ENCODE measurements at regions not wholly inside any gene's neighbourhood (a gene's known extent, or its start where the extent isn't known, plus 50 kb on each side); places are given as distances from the start of the nearest gene placed in this dataset.

- peaks cover 0 to 2% (median 0%) of the 10 kb centered on the region in 3 donors for H3K36me3 Mint-ChIP-seq
- DNase-seq: no peak
- H3K27me3 Mint-ChIP-seq (ENCODE audit: low read depth in 3 of 3): peaks cover 20 to 36% (median 27%) of the 10 kb centered on the region in 3 donors
- peak overlapping the region in 1 of 6 donors; percentile 32 for H3K27ac Mint-ChIP-seq
- H3K9me3 Mint-ChIP-seq: no peaks in the 10 kb centered on the region
- peaks cover 23 to 30% of the 10 kb centered on the region in 2 donors for H3K4me1 Mint-ChIP-seq
- H3K4me3 Mint-ChIP-seq: no peak overlapping the region
Observed at GRCh38 chr15:39430389-39430788, 150.5 kb upstream of the THBS1 start.

- no peaks in the 10 kb centered on the region for H3K9me3 Mint-ChIP-seq
- DNase-seq: no peak
- peaks cover 18 to 36% (median 27%) of the 10 kb centered on the region in 3 donors for H3K27me3 Mint-ChIP-seq (ENCODE audit: low read depth in 3 of 3)
- no peak overlapping the region for H3K27ac Mint-ChIP-seq
- H3K36me3 Mint-ChIP-seq: peaks cover 0 to 2% (median 0%) of the 10 kb centered on the region in 3 donors
- H3K4me1 Mint-ChIP-seq: peaks cover 21 to 28% of the 10 kb centered on the region in 2 donors
- H3K4me3 Mint-ChIP-seq: no peak overlapping the region
Observed at GRCh38 chr15:39431376-39431775, 149.5 kb upstream of the THBS1 start.

GRCh38 chr15:39432026-39432425, 148.9 kb upstream of the THBS1 start:
- Mint-ChIP-seq H3K4me3 (no peak overlapping the region), H3K27ac (no peak overlapping the region), H3K4me1 (peaks cover 15 to 21% of the 10 kb centered on the region in 2 donors), H3K36me3 (peaks cover 0 to 2% (median 0%) of the 10 kb centered on the region in 3 donors), H3K27me3 (ENCODE audit: low read depth in 3 of 3) (peaks cover 13 to 34% (median 23%) of the 10 kb centered on the region in 3 donors), H3K9me3 (no peaks in the 10 kb centered on the region)
- no peak for DNase-seq

GRCh38 chr15:39432912-39433348, 147.9 kb upstream of the THBS1 start:
- Mint-ChIP-seq H3K36me3 (peaks cover 0 to 2% (median 0%) of the 10 kb centered on the region in 3 donors), H3K4me3 (no peak overlapping the region), H3K9me3 (no peaks in the 10 kb centered on the region), H3K27me3 (ENCODE audit: low read depth in 3 of 3) (peaks cover 8 to 37% (median 15%) of the 10 kb centered on the region in 3 donors), H3K27ac (no peak overlapping the region), H3K4me1 (peaks cover 6 to 12% of the 10 kb centered on the region in 2 donors)
- DNase-seq: no peak

GRCh38 chr15:39433376-39433775, 147.5 kb upstream of the THBS1 start:
- H3K4me1 Mint-ChIP-seq: peaks cover 1 to 8% of the 10 kb centered on the region in 2 donors
- no peak overlapping the region for H3K27ac Mint-ChIP-seq
- no peaks in the 10 kb centered on the region for H3K9me3 Mint-ChIP-seq
- H3K27me3 Mint-ChIP-seq (ENCODE audit: low read depth in 3 of 3): peaks cover 7 to 35% (median 13%) of the 10 kb centered on the region in 3 donors
- no peak overlapping the region for H3K4me3 Mint-ChIP-seq
- no peak for DNase-seq
- H3K36me3 Mint-ChIP-seq: peaks cover 0 to 2% (median 0%) of the 10 kb centered on the region in 3 donors

- Mint-ChIP-seq H3K4me1 (no peaks in the 10 kb centered on the region), H3K27ac (no peak overlapping the region), H3K27me3 (ENCODE audit: low read depth in 3 of 3) (peaks cover 6 to 32% (median 16%) of the 10 kb centered on the region in 3 donors), H3K36me3 (peaks cover 0 to 2% (median 0%) of the 10 kb centered on the region in 3 donors), H3K4me3 (no peak overlapping the region), H3K9me3 (no peaks in the 10 kb centered on the region)
- DNase-seq: no peak
Observed at GRCh38 chr15:39434163-39434562, 146.7 kb upstream of the THBS1 start.

GRCh38 chr15:39434751-39435238, 146.1 kb upstream of the THBS1 start:
- Mint-ChIP-seq H3K27me3 (ENCODE audit: low read depth in 3 of 3) (peaks cover 7 to 36% (median 18%) of the 10 kb centered on the region in 3 donors), H3K4me1 (no peaks in the 10 kb centered on the region), H3K4me3 (no peak overlapping the region), H3K27ac (no peak overlapping the region), H3K9me3 (no peaks in the 10 kb centered on the region), H3K36me3 (peaks cover 0 to 2% (median 0%) of the 10 kb centered on the region in 3 donors)
- DNase-seq: no peak

GRCh38 chr15:39435244-39435643, 145.6 kb upstream of the THBS1 start:
- peaks cover 7 to 31% (median 18%) of the 10 kb centered on the region in 3 donors for H3K27me3 Mint-ChIP-seq (ENCODE audit: low read depth in 3 of 3)
- no peak overlapping the region for H3K4me3 Mint-ChIP-seq
- H3K27ac Mint-ChIP-seq: no peak overlapping the region
- peaks cover 0 to 2% (median 0%) of the 10 kb centered on the region in 3 donors for H3K36me3 Mint-ChIP-seq
- DNase-seq: no peak
- H3K4me1 Mint-ChIP-seq: no peaks in the 10 kb centered on the region
- H3K9me3 Mint-ChIP-seq: no peaks in the 10 kb centered on the region

- no peak for DNase-seq
- H3K27ac Mint-ChIP-seq: no peak overlapping the region
- peaks cover 6 to 23% (median 10%) of the 10 kb centered on the region in 3 donors for H3K27me3 Mint-ChIP-seq (ENCODE audit: low read depth in 3 of 3)
- no peaks in the 10 kb centered on the region for H3K36me3 Mint-ChIP-seq
- H3K4me1 Mint-ChIP-seq: no peaks in the 10 kb centered on the region
- no peaks in the 10 kb centered on the region for H3K9me3 Mint-ChIP-seq
- H3K4me3 Mint-ChIP-seq: no peak overlapping the region
Observed at GRCh38 chr15:39438260-39438659, 142.6 kb upstream of the THBS1 start.

GRCh38 chr15:39438799-39439592, 141.9 kb upstream of the THBS1 start:
- Mint-ChIP-seq H3K4me1 (no peaks in the 10 kb centered on the region), H3K36me3 (no peaks in the 10 kb centered on the region), H3K4me3 (no peak overlapping the region), H3K9me3 (no peaks in the 10 kb centered on the region), H3K27ac (no peak overlapping the region), H3K27me3 (ENCODE audit: low read depth in 3 of 3) (peaks cover 6 to 21% (median 10%) of the 10 kb centered on the region in 3 donors)
- no peak for DNase-seq

GRCh38 chr15:39442898-39443297, 138.0 kb upstream of the THBS1 start:
- Mint-ChIP-seq H3K4me3 (no peak overlapping the region), H3K36me3 (no peaks in the 10 kb centered on the region), H3K27me3 (ENCODE audit: low read depth in 3 of 3) (peaks cover 4 to 15% (median 10%) of the 10 kb centered on the region in 3 donors), H3K4me1 (no peaks in the 10 kb centered on the region), H3K9me3 (no peaks in the 10 kb centered on the region), H3K27ac (no peak overlapping the region)
- no peak for DNase-seq

- no peak overlapping the region for H3K27ac Mint-ChIP-seq
- no peaks in the 10 kb centered on the region for H3K36me3 Mint-ChIP-seq
- no peaks in the 10 kb centered on the region for H3K9me3 Mint-ChIP-seq
- no peak for DNase-seq
- no peak overlapping the region for H3K4me3 Mint-ChIP-seq
- H3K4me1 Mint-ChIP-seq: no peaks in the 10 kb centered on the region
- H3K27me3 Mint-ChIP-seq (ENCODE audit: low read depth in 3 of 3): peaks cover 4 to 14% (median 7%) of the 10 kb centered on the region in 3 donors
Observed at GRCh38 chr15:39443659-39444219, 137.1 kb upstream of the THBS1 start.

GRCh38 chr15:39444735-39445470, 136.0 kb upstream of the THBS1 start:
- no peaks in the 10 kb centered on the region for H3K9me3 Mint-ChIP-seq
- no peak for DNase-seq
- peaks cover 0 to under 1% (median 0%) of the 10 kb centered on the region in 3 donors for H3K36me3 Mint-ChIP-seq
- H3K4me1 Mint-ChIP-seq: no peaks in the 10 kb centered on the region
- no peak overlapping the region for H3K4me3 Mint-ChIP-seq
- peaks cover 2 to 9% (median 9%) of the 10 kb centered on the region in 3 donors for H3K27me3 Mint-ChIP-seq (ENCODE audit: low read depth in 3 of 3)
- no peak overlapping the region for H3K27ac Mint-ChIP-seq
